Fibroblast of pulmonary artery (primary cell): ENCODE measurements at regions not wholly inside any gene's neighbourhood (a gene's known extent, or its start where the extent isn't known, plus 50 kb on each side); places are given as distances from the start of the nearest gene placed in this dataset.

ENCODE experiments used
- DNase-seq: peaks from one replicate; pipeline ENCODE4 v3.0.0-alpha.2; 2010; ENCODE audit warnings: low read depth
- H3K4me3 ChIP-seq: replicated peaks from 2 replicates; pipeline ENCODE4 v1.5.1; 2011; ENCODE audit warnings: low read depth, mild to moderate bottlenecking, control low read depth, low read length, moderate library complexity
- TF ChIP-seq, protein P1 (sequence below): IDR thresholded peaks from 2 replicates; pipeline ENCODE4 v1.5.1; 2011; ENCODE audit warnings: mild to moderate bottlenecking, control low read depth, low read length, inconsistent platforms; ENCODE audit errors: missing control alignments

DNA sequence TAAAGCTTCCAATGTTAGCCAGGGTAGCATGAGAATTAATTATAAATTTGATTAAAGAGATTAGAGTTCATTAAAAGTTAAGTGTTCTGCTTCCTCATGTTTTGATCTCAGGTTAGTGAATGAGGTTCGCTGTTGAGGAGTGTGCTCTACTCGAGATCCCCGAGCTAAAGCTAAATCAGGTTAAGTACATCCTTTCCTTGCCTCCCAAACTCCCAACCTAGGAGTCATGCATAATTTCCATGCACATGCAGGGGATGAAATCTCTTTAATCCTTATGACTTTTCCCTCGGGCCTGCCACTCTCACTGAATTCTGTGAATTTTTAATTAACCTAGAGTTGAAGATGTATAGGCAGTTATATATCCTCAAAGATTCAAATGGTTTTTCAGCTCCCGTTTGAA is 156.1 kb upstream of the NCK2 start:
- TF ChIP-seq, protein P1, sequence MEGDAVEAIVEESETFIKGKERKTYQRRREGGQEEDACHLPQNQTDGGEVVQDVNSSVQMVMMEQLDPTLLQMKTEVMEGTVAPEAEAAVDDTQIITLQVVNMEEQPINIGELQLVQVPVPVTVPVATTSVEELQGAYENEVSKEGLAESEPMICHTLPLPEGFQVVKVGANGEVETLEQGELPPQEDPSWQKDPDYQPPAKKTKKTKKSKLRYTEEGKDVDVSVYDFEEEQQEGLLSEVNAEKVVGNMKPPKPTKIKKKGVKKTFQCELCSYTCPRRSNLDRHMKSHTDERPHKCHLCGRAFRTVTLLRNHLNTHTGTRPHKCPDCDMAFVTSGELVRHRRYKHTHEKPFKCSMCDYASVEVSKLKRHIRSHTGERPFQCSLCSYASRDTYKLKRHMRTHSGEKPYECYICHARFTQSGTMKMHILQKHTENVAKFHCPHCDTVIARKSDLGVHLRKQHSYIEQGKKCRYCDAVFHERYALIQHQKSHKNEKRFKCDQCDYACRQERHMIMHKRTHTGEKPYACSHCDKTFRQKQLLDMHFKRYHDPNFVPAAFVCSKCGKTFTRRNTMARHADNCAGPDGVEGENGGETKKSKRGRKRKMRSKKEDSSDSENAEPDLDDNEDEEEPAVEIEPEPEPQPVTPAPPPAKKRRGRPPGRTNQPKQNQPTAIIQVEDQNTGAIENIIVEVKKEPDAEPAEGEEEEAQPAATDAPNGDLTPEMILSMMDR: no peak
- no peak for DNase-seq
- H3K4me3 ChIP-seq: no peak overlapping the region

DNA sequence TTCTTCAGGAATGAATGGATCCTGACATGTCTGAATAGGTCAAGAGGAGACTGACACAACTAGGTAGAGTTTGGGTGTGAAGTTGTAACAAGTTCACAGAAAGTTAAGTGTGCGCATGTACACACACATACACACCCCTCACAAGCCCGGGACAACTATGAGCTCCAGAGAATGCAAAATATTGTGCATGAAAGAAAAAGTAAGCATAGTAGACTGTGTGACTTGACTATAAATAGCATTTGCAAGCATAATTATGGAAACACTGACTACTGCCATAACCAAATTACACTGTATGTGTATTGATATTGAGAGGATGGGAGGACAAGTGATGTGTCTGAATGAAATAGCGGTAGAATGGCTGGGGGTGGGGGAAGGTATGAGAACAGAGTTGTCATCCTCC is 157.1 kb upstream of the NCK2 start:
- TF ChIP-seq, protein P1: no peak
- no peak overlapping the region for H3K4me3 ChIP-seq

DNA sequence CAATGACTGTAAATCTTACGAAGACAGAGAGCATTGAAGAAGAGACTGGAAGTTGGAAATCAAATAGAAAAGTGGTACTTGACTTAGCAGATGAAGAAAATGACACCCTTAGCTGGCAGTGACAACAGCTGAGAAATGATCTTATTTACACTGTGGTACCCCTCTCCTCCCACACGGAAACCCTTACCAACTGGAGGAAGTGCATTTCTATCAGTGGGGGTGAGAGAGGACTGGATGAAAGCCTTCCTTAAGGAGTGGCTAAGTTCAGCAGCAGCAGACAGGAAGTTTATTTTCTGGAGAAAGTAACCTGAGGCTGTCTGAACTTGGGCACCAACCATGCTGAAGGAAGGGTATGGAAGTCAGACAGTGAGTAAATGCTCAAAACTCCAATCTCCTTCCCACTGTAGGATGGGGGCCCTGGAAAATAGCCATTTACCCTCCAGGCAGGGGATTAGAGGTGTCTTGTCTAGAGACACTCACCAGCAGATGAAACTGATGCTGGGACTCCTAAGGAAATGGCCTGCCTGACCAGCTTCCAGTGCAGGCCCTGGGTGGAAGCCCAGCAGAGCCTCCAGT is 160.2 kb upstream of the NCK2 start:
- TF ChIP-seq, protein P1: no peak
- no peak for DNase-seq
- H3K4me3 ChIP-seq: no peak overlapping the region

More for the DNA sequence above, 157.1 kb upstream of the NCK2 start:
- no peak for DNase-seq

DNA sequence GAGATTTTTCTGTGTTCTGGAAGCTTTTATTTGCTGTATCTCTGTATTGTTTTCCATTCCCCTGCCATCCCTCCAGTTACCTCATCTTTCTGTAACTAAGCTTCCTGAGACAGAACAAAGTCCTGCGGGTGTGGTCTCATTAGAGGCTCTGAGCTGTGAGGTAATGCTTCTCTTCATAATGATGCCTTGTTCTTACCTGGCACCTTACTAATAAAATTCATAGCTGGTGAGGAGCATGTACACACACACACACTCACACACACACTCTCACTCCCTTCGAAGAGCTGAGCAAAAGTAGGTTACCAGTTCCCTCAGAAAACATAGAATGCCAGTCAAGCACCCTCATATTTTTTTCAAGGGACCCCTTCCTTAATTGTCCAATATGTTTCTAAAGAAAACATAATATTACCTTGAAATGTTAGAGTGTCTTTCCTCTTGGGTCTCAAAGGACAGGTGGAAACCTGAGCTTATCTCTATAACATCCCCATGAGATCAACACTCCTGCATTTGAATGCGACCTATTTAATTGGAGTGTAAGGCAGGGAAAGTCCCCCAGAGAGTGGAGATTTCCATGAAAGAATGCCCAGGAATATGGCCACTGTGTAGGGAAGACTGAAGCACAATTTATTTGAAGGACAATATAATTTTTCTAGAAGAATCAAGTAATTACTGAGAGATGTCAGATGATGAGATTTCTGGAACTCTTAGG is 161.6 kb upstream of the NCK2 start:
- TF ChIP-seq, protein P1: no peak
- no peak overlapping the region for H3K4me3 ChIP-seq
- DNase-seq: no peak

DNA sequence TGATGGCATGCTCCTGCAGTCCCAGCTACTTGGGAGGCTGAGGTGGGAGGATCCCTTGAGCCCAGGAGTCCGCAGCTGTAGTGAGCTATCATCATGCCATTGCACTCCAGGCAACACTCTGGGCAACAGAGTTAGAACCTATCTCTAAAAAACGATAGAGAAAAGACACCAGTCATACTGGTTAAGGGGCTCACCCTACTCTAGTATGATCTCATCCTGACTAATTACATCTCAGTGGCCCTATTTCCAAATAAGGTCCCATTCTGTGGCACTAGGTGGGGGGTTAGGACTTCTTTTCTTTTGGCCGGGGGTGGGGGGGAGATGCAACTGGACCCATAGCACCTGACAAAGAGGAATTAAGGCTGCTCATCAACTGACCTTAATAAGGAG is 163.2 kb upstream of the NCK2 start:
- no peak for DNase-seq
- no peak overlapping the region for H3K4me3 ChIP-seq
- TF ChIP-seq, protein P1: no peak

DNA sequence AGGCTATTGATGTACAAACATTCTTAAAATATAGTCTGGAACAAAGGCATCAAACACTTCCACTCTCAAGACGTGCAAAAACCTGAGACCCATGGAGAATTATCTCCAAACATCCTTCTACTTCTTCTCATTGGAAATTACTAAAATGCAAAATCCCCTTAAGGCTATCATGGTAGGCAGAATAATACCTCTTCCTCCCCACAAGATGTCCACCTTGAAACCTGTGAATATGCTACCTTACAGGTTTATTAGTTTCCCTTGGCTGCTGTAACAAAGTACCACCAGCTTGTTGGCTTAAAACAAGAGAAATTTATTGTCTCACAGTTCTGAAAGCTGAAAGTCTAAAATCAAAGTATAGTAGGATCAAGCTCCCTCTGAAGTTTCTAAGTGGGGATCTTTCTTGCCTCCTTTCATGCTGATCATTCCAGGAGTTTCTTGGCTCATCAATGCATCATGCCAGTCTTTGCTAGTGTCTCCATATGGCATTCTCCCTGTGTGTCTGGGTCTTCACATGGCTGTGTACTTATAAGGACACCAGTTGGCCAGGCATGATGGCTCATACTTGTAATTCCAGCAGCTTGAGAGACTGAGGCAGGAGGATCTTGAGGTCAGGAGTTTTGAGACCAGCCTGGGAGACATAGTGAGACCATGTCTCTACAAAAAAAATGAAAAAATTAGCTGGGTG is 163.7 kb upstream of the NCK2 start:
- no peak overlapping the region for H3K4me3 ChIP-seq
- TF ChIP-seq, protein P1: no peak

DNA sequence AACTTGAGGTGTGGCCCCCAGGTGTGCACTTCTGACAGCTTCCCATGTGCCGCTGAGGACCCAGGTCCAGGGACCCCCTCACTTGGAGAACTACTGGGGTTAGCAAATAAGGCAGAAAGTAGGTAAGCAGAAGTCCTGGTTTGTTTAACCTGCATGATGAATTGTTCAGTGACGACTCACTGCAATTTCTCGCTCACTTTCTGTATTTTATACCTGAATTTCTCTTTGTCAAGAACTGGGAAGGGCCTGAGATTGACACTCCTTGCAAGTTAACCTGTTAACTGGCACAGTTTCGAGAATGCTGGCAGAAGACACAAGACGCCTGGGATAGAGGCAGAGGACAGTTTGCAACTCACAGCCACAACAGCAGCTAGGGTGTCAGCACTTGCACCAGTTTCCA is 164.5 kb upstream of the NCK2 start:
- H3K4me3 ChIP-seq: no peak overlapping the region
- DNase-seq: no peak
- TF ChIP-seq, protein P1: no peak

More for the DNA sequence above, 163.7 kb upstream of the NCK2 start:
- no peak for DNase-seq
